ENCODE measurements at regions not wholly inside any gene's neighbourhood (a gene's known extent, or its start where the extent isn't known, plus 50 kb on each side); places are given as distances from the start of the nearest gene placed in this dataset.

GRCh38 chr1:23615423-23615822 lies 56.1 kb upstream of the ID3 start (continued):
- no peak for TF ChIP-seq RBBP5 (IDR thresholded peaks at IDR 0.05; ENCODE audit: borderline replicate concordance, low read depth, low read length)
- TF ChIP-seq CTCF (IDR thresholded peaks at IDR 0.05; ENCODE audit: control extremely low read depth in 1 of 3, insufficient read depth in 1 of 3, low read depth in 1 of 3, low read length in 3 of 3): no peak
- TF ChIP-seq, protein P1, sequence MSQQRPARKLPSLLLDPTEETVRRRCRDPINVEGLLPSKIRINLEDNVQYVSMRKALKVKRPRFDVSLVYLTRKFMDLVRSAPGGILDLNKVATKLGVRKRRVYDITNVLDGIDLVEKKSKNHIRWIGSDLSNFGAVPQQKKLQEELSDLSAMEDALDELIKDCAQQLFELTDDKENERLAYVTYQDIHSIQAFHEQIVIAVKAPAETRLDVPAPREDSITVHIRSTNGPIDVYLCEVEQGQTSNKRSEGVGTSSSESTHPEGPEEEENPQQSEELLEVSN (IDR thresholded peaks at IDR 0.05): no peak
- TF ChIP-seq ATF3 (IDR thresholded peaks at IDR 0.05; ENCODE audit: insufficient read depth, low read depth, low read length): no peak
- no peak for TF ChIP-seq KDM4A (IDR thresholded peaks at IDR 0.05; ENCODE audit: low read depth, low read length, severe bottlenecking)

Measured in H1 (cell line).